DMS153 treated with DMSO at 0.1 percent for 48 hours (cell line): ENCODE measurements at regions not wholly inside any gene's neighbourhood (a gene's known extent, or its start where the extent isn't known, plus 50 kb on each side); places are given as distances from the start of the nearest gene placed in this dataset.

ENCODE experiments used
- DNase-seq: peaks from one replicate; lab custom pipeline; 2025; ENCODE audit not compliant: unreplicated experiment; lab: John Stamatoyannopoulos, UW

- DNase-seq: no peak
Observed at GRCh38 chr20:9920866-9921265, 82.0 kb upstream of the PAK5 start.

DNA sequence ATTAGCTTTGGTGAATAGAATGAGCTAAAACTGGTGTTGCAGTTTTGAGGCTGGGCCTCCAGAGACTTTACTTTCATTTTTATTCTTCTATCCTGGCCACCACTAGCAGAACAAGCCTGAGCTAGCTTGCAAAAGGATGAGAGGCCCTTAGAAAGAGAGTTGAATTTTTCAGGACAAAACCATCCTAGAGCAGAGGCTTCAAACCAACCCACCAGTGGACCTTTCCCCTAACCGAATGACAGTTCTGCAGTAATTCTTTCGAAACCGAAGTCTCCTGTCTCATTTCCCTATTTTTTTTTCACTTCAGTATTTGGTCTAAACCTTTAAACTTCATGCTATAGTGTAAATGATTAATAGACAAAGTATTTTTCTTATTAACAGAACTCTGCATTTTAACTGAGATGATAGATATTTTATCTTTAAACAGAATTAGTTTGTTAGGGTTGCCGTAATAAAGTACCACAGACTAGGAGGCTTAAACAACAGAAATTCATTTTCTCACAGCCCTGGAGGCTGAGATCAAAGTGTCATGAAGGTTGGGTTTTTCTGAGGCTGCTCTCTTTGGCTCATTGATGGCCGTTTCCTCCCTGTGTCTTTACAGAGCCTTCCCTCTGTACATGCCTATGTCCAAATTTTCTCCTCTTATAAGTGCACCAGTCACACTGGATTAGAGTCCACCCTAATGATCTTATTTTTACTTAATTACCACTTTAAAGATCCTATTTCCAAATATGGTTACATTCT lies 80.6 kb upstream of the PAK5 start:
- DNase-seq: no peak

DNA sequence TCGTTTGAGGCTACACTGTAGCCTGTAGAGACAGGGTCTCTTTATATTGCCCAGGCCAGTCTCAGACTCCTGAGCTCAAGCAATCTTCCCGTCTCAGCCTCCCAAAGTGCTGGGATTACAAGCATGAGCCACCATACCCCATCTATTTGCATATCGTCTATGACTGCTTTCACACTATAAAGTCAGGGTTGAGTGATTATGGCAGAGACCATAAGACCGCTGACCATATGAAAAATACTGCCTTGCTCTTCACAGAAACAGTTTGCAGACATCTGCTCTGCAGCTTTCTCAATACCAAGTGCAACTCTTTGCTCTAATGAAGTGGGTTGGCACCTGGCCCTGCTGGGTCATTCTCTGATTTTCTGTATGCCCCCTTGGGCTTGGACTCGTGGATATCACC lies 79.5 kb upstream of the PAK5 start:
- no peak for DNase-seq

DNA sequence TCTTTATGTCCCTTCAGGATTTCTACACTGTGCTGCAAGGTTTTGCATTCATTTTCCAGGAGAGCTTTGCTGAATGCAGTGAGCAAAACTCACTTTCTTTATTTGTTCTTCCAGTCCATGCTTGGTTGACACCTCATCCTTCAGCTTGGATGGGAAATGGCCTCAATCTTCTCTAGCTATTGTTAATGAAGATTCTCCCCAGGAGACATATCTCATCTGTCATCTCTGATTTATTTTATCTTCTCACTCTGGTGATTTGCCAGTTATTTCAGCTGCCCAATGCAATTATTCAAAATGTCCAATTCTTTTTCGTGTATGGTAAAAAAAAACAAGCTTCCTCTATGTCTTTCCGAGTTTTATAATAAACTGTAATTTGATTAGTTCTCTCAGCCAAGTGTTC lies 77.9 kb upstream of the PAK5 start:
- DNase-seq: no peak

- peak; percentile 7 for DNase-seq
Observed at GRCh38 chr20:9912858-9913434, 74.1 kb upstream of the PAK5 start.

DNA sequence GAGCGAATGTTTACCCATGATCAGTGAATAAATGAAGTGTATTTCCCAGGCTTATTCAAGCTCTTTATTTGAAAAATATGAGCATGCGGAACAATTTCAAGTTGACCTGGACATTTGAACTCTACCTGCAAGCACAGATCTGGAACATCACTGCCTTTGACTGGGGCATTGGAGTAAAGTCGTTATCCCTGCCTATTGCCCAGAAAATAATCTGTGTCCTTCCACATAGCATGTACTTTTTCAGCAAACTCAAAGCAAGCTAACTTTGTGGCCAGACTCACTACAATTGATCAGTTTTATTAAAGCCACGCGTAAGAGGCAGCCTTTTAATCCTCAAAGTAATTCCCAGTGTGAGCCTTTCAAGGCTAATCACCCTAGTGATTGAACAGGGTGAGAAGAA lies 73.4 kb upstream of the PAK5 start:
- no peak for DNase-seq

DNA sequence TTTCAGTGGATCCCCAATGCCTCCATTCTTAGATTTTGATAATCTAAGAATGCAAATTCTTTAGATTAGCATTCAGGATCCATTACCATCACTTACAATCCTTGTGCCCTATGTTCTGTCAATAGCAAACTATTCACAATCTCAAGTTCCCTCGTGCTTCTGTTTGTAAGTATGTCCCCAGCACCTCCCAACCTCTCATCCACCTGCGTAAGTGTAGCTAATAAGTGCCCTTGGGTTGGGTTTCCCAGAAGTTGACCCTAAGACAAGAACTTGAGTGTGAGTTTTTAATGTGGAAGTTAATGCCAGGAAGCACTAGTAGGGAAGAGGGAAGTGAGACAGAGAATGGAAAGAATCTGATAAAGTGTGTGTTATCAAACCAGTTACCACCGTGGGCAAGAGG lies 72.6 kb upstream of the PAK5 start:
- no peak for DNase-seq

- DNase-seq: no peak
Observed at GRCh38 chr20:9909167-9909566, 70.3 kb upstream of the PAK5 start.

GRCh38 chr20:9903048-9903655 lies 64.3 kb upstream of the PAK5 start:
- DNase-seq: no peak

DNA sequence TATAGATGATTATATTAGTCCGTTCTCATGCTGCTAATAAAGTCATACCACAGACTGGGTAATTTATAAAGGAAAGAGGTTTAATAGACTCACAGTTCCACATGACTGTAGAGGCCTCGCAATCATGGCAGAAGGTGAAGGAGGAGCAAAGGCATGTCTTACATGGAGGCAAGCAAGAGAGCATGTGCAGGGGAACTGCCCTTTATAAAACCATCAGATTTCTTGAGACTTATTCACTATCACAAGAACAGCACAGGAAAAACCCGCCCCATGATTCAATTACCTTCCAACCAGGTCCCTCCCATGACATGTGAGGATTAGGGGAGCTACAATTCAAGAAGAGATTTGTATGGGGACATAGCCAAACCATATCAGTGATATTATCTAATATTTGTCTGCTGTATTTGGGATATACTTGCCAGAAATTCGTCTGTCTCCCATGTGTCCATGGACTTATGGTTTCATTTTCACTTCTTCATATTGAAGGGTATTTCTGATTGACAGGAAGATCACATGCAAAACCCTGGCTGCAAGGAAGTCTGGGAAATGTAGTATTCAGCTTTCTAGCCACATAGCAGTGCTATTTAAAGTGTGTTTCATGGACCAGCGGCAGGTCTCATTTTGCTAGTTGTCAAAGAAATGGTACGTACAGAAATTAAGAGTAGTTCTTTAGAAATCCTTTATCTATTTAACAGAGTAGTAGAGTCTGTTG lies 50.5 kb upstream of the PAK5 start:
- no peak for DNase-seq
